BLaER1 treated with 17β-estradiol and CSF1 and Interleukin-3, amounts not matched to agents 10 nM and 100 nM (cell line): ENCODE measurements at regions not wholly inside any gene's neighbourhood (a gene's known extent, or its start where the extent isn't known, plus 50 kb on each side); places are given as distances from the start of the nearest gene placed in this dataset.
"Not testable (repeated sequence)": the region's sequence is repeated elsewhere in the genome, so short reads cannot be mapped to it uniquely, and the experiment has no call there.

Experiments
- H3K27ac ChIP-seq, 11 experiments: shearing (Covaris generic); formaldehyde crosslinking; 2 replicates each; pipeline ENCODE4 v1.8.1; 2022
- H3K27me3 ChIP-seq, 11 experiments: shearing (Covaris generic); formaldehyde crosslinking; 2 replicates each; pipeline ENCODE4 v1.8.1; 2022
- H3K36me3 ChIP-seq, 11 experiments: shearing (Covaris generic); formaldehyde crosslinking; 2 replicates each; pipeline ENCODE4 v1.8.1; 2022
- H3K4me1 ChIP-seq, 10 experiments: shearing (Covaris generic); formaldehyde crosslinking; 2 replicates each; pipeline ENCODE4 v1.8.1; 2022
- H3K4me2 ChIP-seq, 11 experiments: shearing (Covaris generic); formaldehyde crosslinking; 2 replicates each; pipeline ENCODE4 v1.8.1; 2022
- H3K4me3 ChIP-seq, 10 experiments: shearing (Covaris generic); formaldehyde crosslinking; 2 replicates each; pipeline ENCODE4 v1.8.1; 2022
- H3K9ac ChIP-seq, 11 experiments: shearing (Covaris generic); formaldehyde crosslinking; 2 replicates each; pipeline ENCODE4 v1.8.1; 2022
- H3K9me3 ChIP-seq, 11 experiments: shearing (Covaris generic); formaldehyde crosslinking; replicated peaks in 1 of 11; 2 replicates each; pipeline ENCODE4 v1.8.1; 2022
- H4K20me1 ChIP-seq, 11 experiments: shearing (Covaris generic); formaldehyde crosslinking; 2 replicates each; pipeline ENCODE4 v1.8.1; 2022
- Cebpa-rat ChIP-seq, 11 experiments: shearing (Covaris generic); IDR thresholded peaks; 2 replicates each; pipeline ENCODE4 v1.8.1; 2022

- no peak for TF ChIP-seq Cebpa-rat (IDR thresholded peaks at IDR 0.05)
- H3K4me1 ChIP-seq = peaks cover 5 to 28% (median 8%) of the 10 kb centered on the region in 10 experiments; a peak in 9 of 20 replicates
- H3K4me3 ChIP-seq = no peak overlapping the region
- no peaks in the 10 kb centered on the region for H3K27me3 ChIP-seq
- H3K36me3 ChIP-seq = no peaks in the 10 kb centered on the region
- H3K9ac ChIP-seq = no peak overlapping the region
- no peak overlapping the region for H3K27ac ChIP-seq
- H4K20me1 ChIP-seq = no peaks in the 10 kb centered on the region
- H3K9me3 ChIP-seq = no peaks in the 10 kb centered on the region
- H3K4me2 ChIP-seq = no peak overlapping the region
These were observed 83.2 kb upstream of the EOMES start for GRCh38 chr3:27805282-27805681.

DNA sequence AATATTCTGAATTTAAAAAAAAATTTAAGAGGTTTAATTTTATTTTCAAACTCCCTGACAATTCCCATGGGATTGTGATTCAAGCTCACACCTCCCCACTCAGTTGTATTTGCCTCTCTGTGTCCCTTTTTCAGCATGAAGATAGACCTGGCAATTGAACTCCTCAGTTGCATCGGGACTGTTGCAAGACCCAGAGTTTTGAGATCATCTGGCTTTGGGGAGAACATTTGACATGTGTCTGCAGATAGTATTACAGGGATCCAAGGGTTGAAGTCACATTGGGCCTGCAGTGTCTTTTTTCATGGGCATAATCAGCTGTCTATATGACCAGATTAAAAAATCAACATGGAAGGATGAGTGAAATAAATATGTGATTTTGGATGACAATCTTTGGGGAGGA, 91.1 kb upstream of the EOMES start:
- Histone ChIP-seq H3K4me3 (no peak overlapping the region), H3K4me2 (no peak overlapping the region), H3K9ac (no peak overlapping the region), H4K20me1 (no peaks in the 10 kb centered on the region), H3K4me1 (no peaks in the 10 kb centered on the region), H3K27ac (no peak overlapping the region), H3K36me3 (no peaks in the 10 kb centered on the region), H3K27me3 (no peaks in the 10 kb centered on the region), H3K9me3 (no peaks in the 10 kb centered on the region)
- no peak for TF ChIP-seq Cebpa-rat (IDR thresholded peaks at IDR 0.05)

DNA sequence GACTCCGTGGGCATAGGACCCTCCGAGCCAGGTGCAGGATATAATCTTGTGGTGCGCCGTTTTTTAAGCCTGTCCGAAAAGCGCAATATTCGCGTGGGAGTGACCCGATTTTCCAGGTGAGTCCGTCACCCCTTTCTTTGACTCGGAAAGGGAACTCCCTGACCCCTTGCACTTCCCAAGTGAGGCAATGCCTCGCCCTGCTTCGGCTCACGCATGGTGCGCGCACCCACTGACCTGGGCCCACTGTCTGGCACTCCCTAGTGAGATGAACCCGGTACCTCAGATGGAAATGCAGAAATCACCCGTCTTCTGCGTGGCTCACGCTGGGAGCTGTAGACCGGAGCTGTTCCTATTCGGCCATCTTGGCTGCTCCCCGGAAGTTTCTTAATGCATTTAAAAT, 99.5 kb upstream of the EOMES start:
- not testable (repeated sequence) for H4K20me1 ChIP-seq, H3K4me1 ChIP-seq, H3K4me2 ChIP-seq, H3K36me3 ChIP-seq, H3K4me3 ChIP-seq, H3K27ac ChIP-seq, H3K27me3 ChIP-seq, H3K9me3 ChIP-seq, H3K9ac ChIP-seq

DNA sequence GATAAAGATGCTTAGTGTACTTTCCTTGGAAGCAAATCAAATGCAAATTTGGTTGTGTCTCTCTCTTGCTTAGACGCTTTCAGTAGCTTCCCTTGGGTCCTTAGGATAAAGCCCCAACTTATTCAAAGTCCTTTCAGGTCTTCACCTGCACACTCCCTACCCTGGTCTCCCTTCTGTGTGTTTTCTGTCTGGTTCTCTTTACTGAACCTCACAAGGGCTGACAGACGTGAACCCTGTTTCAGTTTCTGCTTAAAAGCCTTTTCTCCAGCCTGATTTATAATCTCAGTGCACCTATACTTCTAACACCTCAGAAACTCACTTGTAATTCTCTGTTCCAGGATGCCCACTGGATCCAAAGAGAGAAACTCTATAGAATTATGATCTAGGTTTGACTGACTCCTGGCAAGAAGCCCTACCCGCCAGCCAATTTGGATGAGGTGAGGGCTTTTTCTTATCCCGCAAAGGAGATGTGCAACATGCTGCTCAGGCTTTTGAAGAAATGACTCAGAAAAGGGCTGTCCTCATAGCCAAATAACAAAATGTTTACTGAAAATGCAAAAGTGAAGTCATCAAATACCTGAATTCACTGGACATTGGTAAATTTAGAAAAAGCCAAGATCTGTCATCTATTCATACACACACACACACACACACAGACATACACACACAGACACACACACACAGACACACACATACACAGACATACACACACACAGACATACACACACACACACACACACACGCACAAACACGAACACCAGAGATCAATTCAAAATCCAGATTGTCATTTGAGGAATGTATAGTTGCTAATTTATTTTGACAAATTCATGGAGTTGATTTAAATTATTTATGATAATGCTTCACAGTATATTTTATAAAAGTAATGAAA, 102.4 kb upstream of the EOMES start:
- Histone ChIP-seq H3K4me3 (no peak overlapping the region), H3K4me2 (no peak overlapping the region), H3K36me3 (no peaks in the 10 kb centered on the region), H3K27me3 (no peaks in the 10 kb centered on the region), H3K9me3 (0 out of 22 replicates have a peak, but pooled peaks cover 0 to 4% (median 0%) of the 10 kb centered on the region in 11 experiments), H3K27ac (no peak overlapping the region), H4K20me1 (no peaks in the 10 kb centered on the region), H3K9ac (no peak overlapping the region), H3K4me1 (no peaks in the 10 kb centered on the region)
- no peak for TF ChIP-seq Cebpa-rat (IDR thresholded peaks at IDR 0.05)

DNA sequence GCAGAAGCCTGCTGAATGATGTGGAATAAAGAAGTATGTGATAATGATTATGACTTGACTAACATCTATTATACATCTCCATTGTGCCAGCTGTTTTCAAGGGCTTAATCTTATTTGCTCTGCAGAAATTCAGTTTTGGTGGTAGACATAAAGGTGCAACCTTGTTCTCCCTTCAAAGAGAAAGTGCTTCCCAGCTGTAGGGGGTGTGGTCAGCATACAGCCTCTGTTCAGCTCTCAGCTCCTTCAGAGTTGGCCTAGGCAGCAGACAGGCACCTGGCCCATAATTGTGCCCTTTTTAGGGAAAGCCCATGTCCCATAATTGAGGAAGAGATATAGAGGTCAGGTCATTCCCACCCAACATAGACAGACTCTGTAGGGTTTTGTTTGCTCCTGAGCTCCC, 104.3 kb upstream of the EOMES start:
- no peaks in the 10 kb centered on the region for H3K36me3 ChIP-seq
- TF ChIP-seq Cebpa-rat (IDR thresholded peaks at IDR 0.05) = no peak
- H3K27me3 ChIP-seq = no peaks in the 10 kb centered on the region
- no peak overlapping the region for H3K4me3 ChIP-seq
- H3K27ac ChIP-seq = no peak overlapping the region
- no peaks in the 10 kb centered on the region for H3K4me1 ChIP-seq
- no peak overlapping the region for H3K9ac ChIP-seq
- no peak overlapping the region for H3K4me2 ChIP-seq
- H3K9me3 ChIP-seq = 0 out of 22 replicates have a peak, but pooled peaks cover 0 to 4% (median 0%) of the 10 kb centered on the region in 11 experiments
- no peaks in the 10 kb centered on the region for H4K20me1 ChIP-seq

- Histone ChIP-seq H3K36me3 (no peaks in the 10 kb centered on the region), H3K9ac (no peak overlapping the region), H3K4me2 (no peak overlapping the region), H3K27me3 (no peaks in the 10 kb centered on the region), H3K9me3 (peaks cover 0 to 3% (median 0%) of the 10 kb centered on the region in 11 experiments; a peak in 6 of 22 replicates), H3K4me1 (no peaks in the 10 kb centered on the region), H3K27ac (no peak overlapping the region), H4K20me1 (no peaks in the 10 kb centered on the region), H3K4me3 (no peak overlapping the region)
- TF ChIP-seq Cebpa-rat (IDR thresholded peaks at IDR 0.05) = no peak
These were observed 104.9 kb upstream of the EOMES start for GRCh38 chr3:27827041-27827440.

DNA sequence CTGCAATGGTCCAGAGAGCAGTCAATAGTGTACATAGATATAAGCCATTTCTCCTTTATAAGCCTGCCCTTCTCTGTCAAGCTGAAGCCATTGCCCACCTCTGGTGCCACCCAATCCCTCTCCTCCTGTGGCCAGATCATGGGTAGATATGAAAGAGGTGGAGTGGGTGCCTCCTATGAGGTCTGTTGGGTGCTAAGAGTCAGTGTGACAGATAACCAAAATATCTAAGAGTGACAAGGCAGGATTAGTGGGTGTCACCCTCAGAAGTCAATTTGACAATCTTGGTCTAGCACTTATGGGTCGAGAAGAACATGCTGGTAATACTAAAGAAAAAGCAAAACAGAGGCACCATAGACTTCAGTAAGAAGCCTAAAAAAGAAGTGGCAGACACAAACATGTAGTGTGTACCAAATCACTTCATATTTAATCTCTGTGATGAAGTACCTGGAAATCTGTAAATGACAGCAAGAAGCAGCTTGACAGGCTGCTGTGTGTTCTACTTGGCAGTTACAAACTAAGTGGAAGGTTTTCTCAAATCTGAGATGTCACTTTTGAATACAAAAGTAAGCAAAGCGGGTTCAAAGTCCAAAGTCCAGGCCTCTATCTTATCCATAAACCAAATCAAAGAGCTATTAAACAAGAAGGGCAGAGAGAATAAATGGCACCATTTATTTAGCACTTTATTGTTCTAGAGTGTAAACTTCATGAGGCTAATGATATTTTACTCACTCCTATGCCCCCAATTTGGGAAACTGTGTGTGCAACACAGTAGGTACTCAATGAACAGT, 118.9 kb upstream of the EOMES start:
- H3K36me3 ChIP-seq = no peaks in the 10 kb centered on the region
- TF ChIP-seq Cebpa-rat (IDR thresholded peaks at IDR 0.05) = no peak
- H3K27ac ChIP-seq = no peak overlapping the region
- no peak overlapping the region for H3K4me3 ChIP-seq
- H3K9me3 ChIP-seq = peaks cover 0 to 11% (median 5%) of the 10 kb centered on the region in 11 experiments; a peak in 5 of 22 replicates
- no peaks in the 10 kb centered on the region for H3K4me1 ChIP-seq
- no peaks in the 10 kb centered on the region for H3K27me3 ChIP-seq
- H3K4me2 ChIP-seq = no peak overlapping the region
- H3K9ac ChIP-seq = no peak overlapping the region
- no peaks in the 10 kb centered on the region for H4K20me1 ChIP-seq

GRCh38 chr3:27844052-27844675, 122.0 kb upstream of the EOMES start:
- Histone ChIP-seq H3K9ac (no peak overlapping the region), H3K36me3 (no peaks in the 10 kb centered on the region), H4K20me1 (no peaks in the 10 kb centered on the region), H3K4me2 (no peak overlapping the region), H3K27ac (no peak overlapping the region), H3K27me3 (no peaks in the 10 kb centered on the region), H3K4me3 (no peak overlapping the region), H3K4me1 (no peaks in the 10 kb centered on the region), H3K9me3 (no peaks in the 10 kb centered on the region)
- TF ChIP-seq Cebpa-rat (IDR thresholded peaks at IDR 0.05) = no peak

GRCh38 chr3:27847697-27848096, 125.6 kb upstream of the EOMES start:
- peaks cover 9 to 16% (median 13%) of the 10 kb centered on the region in 11 experiments for H3K9me3 ChIP-seq
- no peak overlapping the region for H3K4me3 ChIP-seq
- H3K4me2 ChIP-seq = no peak overlapping the region
- no peaks in the 10 kb centered on the region for H3K4me1 ChIP-seq
- H3K27ac ChIP-seq = no peak overlapping the region
- no peaks in the 10 kb centered on the region for H4K20me1 ChIP-seq
- no peak overlapping the region for H3K9ac ChIP-seq
- H3K36me3 ChIP-seq = no peaks in the 10 kb centered on the region
- no peak for TF ChIP-seq Cebpa-rat (IDR thresholded peaks at IDR 0.05)
- no peaks in the 10 kb centered on the region for H3K27me3 ChIP-seq
